Hypothalamus (tissue), 51 donors: ENCODE measurements at regions not wholly inside any gene's neighbourhood (a gene's known extent, or its start where the extent isn't known, plus 50 kb on each side); places are given as distances from the start of the nearest gene placed in this dataset.
"Not testable (repeated sequence)": the region's sequence is repeated elsewhere in the genome, so short reads cannot be mapped to it uniquely, and the experiment has no call there.

ENCODE experiments used
- DNase-seq, 51 donors: peaks; one replicate each; lab custom pipeline; 2025; lab: John Stamatoyannopoulos, UW

DNA sequence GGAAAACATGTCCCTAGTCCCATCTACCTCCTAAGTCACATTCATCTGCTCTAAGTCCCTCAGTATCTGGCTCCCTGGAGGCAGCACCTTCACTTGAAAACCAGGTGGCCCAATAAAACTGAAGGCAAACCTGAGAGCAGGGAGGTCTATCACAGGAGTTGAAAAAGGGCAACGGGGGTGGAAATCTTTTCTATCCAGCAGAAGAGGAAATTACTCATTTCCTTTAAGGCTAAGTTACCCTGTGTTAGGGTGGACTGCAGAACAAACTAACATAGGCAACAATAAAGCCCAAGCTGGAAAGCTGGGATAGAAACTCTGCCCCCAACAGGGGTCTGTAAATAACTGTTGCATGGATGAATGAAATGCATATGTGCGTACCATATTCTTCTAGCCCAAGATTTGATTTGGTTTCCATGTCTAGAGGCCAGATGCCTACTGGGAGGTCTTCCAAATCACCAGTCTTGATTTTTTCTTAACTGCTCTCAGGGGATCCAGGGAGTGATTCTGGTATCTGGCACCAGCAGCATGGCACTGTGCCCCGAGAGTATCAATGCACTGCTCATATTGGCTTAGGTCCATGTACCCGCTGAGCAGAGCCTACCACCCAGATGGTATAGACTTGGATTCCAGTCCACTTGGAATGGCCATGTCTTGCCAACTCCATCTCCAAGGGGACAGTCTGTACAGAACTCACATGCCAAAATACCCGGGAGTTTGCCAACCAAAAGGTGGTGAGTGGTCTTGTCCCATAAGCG is 350.0 kb upstream of the NCAM1 start:
- no peak for DNase-seq

DNA sequence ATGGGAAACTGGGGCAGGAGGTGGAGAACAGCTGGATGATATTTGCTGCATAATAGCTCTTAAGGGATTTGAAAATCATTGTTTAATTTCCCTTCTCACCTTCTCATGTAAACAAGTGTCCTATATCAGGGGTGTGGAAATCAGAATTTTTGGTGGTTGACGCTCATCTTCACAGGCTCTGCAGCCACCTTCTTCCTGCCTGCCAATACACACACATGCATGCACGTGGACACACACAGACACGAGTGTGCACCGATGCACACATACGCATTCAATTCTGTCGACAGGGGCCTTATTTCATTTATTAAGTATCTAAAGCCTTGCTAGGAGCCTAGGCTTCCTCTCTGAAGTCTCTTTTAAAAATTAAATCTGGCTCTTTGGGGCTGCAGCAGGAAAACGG is 349.4 kb upstream of the NCAM1 start:
- no peak for DNase-seq

DNA sequence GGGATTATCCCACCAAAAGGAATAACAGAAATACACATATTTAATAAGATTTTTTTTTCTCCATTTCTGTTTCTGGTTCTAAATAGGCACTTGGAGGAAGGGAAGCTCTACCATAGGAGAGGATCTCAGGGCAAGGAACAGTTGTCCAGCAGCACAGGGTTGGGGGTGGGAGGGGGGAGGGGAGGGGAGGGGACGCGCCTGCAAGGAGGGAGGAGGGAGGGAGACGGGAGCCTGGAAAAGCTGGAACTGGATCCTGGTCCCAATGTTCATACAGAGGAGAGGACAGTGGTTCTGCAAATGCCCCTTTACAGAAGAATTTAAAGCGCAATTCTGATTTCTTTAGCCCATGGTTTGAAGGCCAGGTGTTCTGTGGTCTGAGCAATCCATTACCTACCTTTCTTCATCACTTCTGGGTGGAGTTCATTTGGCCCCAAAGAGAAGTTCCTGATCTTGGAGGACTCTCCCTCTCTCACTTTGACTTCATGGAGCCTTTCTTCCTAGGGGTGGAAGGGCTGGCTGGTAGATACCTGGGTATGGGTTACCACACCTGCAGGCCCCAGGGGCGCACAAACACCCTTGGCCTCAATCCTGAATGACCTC is 348.9 kb upstream of the NCAM1 start:
- peak in 12 of 51 donors; percentile 2 to 49 (median 10) for DNase-seq

DNA sequence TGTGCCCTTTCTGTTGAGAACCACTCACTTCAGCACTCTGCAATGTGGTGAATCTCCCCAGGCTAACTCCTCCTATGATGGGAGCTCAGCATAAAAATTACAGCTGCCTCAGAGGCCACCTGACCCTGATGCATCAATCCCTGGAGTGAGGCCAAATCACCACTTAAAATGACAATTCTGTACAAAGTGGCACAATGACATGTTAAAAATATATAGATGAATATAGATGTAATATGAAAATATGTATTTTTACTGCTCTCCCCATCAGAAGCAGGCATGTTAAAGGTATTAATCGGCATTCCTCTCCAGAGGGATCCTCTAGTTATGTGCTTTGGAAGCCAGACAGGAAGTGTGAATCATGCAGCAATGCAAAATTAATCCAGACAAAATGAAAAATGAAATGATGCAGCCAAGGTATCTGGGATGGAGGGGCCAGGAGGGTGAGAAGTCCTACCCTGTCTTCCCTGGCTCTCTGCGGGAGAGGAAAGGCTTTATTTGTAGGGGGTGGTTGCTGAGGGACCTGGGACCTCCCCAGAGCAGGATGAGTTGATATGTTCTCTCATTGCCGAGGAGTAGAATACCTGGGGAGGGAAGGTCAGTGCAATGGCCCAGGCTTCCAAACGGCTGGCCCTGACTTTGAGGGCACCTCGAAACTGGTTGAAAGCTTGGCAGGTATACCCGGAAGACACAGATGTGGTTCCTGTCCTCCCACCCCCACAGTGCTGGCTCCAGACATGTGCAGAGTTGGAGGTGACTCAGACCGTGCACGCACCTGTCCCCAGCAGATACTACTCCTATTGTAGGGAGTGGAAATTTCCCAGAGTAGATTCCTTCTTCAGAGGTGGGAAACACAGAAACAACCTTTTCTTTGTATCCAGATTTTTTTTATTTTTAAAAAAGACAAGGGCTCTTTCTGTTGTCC is 347.9 kb upstream of the NCAM1 start:
- peak in 2 of 51 donors; percentile 7 to 24 for DNase-seq

DNA sequence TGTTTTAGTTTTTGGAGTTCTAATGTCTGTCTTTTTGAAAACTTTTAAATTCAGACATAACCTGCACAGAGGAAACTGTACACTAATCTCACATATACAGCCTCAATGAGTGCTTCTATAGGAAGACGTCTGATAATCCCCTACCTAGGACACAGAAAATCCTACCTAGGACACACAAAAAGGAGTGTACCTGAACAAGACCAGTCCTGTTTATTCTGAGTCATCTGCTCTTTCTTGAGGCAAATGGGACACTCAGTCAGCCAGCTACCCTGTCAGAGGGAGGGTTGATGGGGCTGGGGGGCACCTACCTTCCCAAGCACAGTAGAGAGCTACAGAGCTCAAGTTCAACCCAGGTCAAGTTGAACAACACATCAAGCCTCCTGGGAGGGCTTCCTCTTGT is 346.6 kb upstream of the NCAM1 start:
- no peak for DNase-seq

DNA sequence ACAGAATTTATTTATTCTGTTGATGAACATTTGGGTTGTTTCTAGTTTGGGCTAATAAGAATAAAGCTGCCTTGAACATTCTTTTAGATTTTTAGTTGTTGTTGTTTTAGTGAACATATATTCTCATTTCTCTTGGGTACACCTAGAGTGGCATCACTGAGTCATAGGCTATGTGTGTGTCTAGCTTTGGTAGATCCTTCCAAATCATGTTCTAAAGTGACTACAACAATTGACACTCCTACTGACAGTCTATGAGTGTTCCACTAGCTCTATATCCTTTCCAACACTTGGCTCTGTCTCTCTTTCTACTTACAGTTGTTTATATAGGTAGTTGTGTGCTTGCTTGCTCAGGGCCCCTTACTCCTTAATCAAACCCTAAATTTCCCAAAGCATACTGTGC is 346.0 kb upstream of the NCAM1 start:
- no peak for DNase-seq

DNA sequence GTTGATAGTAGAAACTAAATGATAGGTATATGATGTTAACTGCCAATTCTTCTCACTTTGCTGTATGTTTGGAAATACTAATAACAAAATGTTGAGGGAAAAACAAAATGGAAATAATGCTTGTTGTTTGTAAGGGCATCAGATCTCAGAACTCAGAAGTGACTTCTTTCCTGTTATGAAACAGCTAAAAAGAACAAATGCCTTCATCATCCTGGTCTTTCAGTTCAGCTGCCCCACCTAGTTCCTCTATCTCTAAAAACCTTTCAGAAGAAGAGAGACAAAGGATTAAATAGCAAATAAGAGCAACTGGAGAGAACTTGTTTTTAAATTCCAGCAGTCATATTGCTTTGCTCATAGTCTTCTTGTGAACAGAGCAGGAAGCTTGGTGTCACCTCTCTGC is 345.3 kb upstream of the NCAM1 start:
- no peak for DNase-seq

DNA sequence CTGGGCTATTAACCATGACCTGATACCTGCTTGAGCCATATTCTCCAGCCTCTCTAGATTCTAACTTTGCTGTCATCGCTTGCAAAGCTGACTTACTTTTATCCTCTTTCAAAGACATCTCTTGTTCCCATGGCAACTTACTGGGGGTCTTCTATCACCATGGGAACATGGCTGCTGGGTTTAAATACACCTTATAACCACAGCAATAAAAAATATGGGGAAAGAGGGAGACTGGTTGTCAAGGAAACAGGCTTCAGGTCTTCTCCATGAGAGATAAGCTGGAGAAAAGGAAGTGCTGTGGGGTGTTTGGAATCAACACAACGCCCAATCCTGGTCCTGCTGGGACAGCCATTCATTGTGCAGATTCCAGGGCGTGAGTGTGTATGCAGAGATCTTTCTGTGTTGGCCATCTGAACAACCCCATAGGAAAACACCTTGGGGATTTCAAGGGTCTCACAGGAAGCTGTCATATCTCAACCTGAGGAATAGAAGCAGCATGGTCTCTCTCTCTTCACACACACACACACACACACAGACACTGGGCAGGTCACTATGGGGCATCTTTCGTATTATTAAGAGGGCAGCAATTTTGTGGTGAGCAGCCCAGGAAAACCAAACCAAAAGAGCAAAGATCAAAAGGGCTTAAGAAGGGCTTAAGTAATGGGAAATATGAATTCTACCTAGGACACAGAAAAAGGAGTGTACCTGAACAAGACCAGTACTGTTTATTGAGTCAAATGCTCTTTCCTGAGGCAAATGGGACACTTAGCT is 344.7 kb upstream of the NCAM1 start:
- peak in 2 of 51 donors; percentile 3 to 12 for DNase-seq

DNA sequence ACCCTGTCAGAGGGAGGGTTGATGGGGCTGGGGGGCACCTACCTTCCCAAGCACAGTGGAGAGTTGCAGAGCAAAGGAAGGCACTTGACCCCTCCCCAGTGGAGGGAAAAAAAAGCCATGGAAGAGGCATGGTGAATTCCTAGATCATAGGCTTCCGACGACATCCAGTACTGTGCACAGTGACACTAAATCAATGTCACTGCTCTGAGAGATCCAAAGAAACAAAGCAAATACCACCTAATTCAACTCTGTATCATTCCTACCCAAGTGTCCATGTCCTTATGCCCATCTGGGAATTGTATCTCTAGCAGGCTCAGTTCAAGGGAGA is 344.2 kb upstream of the NCAM1 start:
- no peak for DNase-seq

DNA sequence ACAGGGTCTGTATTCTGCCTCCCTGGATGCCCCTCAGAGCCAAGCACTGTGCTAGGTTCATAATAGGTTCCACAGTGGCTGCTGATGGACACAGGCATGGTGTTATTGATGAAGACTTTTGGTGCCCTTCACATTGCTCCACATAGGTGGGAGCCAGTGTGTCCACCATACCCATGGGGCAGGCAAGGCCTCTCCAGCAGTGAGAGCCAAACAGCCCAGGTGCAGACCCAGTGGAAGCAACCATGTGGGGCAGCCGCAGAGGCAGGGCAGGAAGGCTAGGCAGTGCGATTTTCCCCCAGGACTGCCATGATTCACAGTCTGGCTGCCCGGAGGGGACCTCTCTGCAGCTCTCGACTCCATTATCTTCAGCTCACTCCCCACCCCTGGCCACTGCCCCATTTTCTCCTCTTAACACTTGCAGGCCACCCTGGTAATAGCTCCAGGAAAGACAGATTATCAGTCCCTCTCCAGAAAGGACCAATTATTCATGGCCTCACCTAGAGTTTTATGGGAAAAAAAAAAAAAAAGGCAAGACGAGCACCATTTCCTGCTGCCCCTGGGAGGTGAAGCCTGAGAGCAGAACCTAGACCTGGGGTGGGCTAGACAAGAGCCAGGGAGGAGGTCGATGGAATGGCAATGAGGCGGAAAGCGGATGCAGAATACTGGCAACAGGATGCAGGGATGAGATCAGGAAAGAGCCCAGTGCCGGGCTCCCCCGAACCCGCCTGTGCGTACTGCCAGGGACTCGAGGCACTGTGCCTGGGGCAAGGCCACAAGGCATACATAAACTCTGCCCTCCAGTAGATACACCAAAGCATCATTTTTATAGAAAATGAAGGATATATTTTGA is 343.0 kb upstream of the NCAM1 start:
- DNase-seq = no peak

DNA sequence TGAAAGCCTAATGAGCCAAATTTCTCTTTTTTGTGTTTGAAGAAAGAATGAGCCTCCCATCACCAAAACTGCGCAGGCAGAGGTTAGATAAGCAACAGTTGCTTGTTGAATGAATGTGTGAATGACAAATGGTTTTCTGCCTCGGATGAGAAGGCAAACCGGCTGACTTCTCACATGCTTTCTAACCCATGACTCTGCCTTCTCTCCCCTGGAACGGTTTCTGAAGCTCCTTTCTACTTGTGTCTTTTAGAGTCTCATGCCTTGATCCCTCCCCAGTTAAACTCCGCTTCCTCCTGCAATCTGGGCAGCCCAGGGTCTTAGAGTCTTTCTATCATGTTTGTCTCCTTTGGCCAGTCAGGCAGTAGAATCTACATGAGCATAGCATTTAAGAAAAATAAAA is 342.1 kb upstream of the NCAM1 start:
- DNase-seq = no peak

DNA sequence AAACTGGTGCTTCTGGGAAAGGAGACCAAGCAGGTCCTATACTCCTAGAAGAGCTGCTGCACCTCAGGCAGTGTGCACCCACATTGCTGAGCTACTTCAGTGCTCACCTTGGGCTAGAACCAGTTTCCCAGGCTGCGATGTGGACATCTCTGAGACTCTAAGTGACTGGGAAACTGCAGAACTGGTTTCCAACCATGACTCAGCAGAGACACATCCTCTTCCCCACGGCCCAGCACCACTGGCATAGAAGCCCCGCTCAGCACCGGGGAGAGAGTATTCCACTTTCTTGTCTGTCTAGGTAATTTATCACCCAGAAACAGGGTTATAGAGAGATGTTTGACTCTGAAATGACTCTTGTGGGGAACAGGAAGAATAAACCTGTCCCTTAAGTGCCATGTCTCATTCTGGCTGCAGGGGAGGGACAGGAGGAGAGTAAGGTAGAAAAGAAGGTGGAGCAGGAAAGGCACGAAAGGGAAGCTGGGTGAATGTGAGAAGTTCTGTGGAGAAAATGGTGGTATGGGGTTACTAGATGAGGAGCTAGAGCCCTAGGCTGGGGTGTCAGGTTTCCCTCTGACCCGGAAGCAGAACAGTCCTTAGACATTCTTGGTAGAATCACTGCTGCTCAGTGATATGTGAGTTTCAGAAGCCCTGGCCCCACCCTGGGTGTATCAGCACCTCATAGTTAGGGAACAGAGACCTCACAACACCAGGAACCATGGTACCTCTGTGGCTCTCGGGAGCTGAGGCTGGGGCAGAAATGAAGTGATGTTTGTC is 340.4 kb upstream of the NCAM1 start:
- no peak for DNase-seq

DNA sequence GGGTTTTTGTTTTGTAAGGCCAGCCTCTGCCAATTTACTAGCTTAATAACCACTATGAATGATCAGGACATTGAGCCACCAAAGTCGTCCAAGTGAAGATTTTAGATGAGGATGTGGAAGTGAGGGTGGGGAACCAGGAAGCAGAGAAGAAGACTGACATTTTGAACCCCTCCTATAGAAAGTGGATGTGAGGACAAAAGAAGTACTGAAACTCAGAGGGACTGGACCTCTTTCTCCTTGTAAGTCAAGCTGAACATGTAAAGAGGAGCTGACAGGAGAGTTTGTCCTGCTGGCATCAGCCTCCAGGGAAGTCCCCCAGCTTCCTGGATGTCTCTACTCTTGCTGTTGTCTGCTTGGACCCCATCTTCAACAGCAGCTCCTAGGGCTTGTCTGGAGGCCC is 338.2 kb upstream of the NCAM1 start:
- no peak for DNase-seq

DNA sequence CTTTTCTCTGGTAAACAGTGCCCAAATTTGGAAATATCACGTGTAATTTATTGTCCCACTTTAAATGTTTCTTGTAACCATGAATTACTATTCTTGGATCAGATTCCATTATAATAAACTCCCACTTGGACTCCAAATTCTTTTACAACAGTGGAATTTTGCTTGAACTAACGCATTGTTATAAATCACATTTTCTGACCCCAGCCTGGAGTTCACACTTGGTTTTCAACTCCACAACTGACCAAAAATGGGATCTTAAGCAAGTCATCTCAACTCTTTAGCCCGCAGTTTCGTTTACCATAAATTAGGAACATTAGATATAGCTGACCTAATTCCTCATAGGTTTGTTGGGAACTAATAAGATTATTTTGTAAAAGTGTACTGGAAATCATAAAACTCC is 336.8 kb upstream of the NCAM1 start:
- DNase-seq = no peak

DNA sequence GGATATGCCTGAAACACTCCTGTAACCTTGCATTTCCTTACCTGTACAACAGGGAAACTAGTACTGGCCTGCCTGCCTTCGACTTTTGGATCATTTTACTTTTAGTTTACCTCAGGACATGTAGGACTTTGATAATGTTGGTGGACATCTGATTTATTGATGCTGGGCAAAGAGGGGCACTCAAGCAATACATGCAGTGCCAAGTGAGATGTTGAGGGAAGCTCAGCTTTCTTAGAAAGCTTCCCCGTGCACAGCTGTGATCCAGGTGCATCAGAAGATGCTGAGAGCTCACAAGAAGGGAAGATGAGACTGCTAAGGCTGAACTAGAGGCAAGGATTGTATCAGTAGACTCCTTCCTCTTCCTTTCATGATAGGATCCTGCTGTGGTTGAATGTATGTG is 336.2 kb upstream of the NCAM1 start:
- not testable (repeated sequence) for DNase-seq

DNA sequence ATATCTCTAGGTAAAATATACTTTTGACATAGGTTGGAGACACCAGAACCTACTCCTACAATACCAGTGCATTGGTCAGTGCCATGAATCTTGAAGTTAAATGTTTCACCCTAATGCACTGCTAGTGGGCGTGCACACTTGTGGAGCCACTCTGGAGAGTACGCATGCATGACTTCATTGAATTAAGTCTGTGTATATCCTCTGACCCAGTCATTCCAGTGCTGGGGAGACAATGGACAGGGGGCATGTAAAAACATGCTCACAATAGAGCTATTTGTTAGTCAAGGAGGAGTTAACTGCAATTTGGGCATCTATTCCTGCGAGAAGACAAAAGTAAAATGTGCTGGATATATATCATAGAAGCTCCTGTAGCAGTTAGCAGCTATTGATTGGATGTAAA is 335.4 kb upstream of the NCAM1 start:
- no peak for DNase-seq

DNA sequence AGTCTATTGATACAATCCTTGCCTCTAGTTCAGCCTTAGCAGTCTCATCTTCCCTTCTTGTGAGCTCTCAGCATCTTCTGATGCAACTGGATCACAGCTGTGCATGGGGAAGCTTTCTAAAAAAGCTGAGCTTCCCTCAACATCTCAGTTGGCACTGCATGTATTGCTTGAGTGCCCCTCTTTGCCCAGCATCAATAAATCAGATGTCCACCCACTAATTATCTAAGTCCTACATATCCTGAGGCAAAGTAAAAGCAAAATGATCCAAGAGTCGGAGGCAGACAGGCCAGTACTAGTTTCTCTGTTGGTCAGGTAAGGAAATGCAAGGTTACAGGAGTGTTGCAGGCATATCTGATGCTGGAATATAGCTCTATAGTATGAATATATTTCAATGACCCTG is 334.5 kb upstream of the NCAM1 start:
- DNase-seq = no peak

DNA sequence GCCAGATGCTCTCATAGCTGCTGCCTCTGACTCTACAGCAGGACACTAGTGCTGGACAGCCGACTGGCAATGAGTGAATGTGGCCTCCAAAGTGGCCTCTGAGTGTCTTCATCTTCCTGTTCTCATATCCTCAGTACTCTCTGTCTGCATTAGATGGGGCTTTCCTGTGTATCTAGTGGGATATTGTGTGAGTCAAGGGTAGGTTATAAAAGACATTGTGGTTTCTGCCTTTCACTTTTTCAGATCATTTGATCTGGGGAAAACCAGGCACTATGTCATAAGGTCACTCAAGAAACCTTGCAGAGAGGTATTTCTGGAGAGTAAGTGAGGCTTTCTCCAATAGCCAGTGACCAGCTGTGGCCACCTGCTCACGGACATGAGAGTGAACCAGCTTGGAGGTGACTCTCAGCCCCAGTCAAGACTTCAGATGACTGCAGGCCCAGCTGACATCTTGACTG is 333.6 kb upstream of the NCAM1 start:
- DNase-seq = no peak

DNA sequence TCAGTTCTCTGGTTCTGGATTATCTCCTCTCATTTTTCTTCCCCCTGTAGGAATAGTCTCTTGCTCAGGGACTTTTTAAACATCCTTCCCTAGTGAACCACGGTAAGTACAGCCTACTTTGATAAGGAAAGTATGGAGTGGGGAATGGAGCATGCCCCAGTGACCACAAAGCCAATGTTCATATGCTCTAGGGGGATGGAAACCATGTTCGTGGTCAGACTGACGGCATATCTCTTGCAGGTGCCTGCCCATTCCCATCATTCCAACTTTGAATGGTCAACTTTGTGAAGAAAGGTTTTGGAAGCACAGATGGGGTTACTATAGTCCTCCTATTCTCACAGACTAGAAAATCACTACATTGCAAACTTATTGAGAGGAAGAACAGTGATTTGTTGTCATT is 332.5 kb upstream of the NCAM1 start:
- no peak for DNase-seq
